Right cardiac atrium (tissue), 5 donors: ENCODE measurements at regions not wholly inside any gene's neighbourhood (a gene's known extent, or its start where the extent isn't known, plus 50 kb on each side); places are given as distances from the start of the nearest gene placed in this dataset.

Source experiments
- ATAC-seq, 2 donors: fragments of 200-7000 bp; cut with Tn5 transposase; one replicate each; pipeline versions ENCODE4 v1.8.0 to v1.9.1; 2020; ENCODE audit warnings: moderate library complexity in 2 of 2, mild to moderate bottlenecking in 1 of 2
- DNase-seq, 3 donors: peaks; one replicate each; pipeline ENCODE4 v3.0.0-alpha.2; 2020
- H3K27ac ChIP-seq: one replicate; pipeline ENCODE4 v1.5.1; 2013; ENCODE audit warnings: mild to moderate bottlenecking, low read length, control low read depth, moderate library complexity
- H3K27me3 ChIP-seq: one replicate; pipeline ENCODE4 v1.6.1; 2013; ENCODE audit not compliant: control insufficient read depth, insufficient read depth
- H3K4me1 ChIP-seq: one replicate; pipeline ENCODE4 v1.6.1; 2013; ENCODE audit warnings: low read length; ENCODE audit not compliant: control insufficient read depth, insufficient read depth
- H3K4me3 ChIP-seq: one replicate; pipeline ENCODE4 v1.5.1; 2013; ENCODE audit warnings: low read length, control low read depth
- H3K9me3 ChIP-seq: one replicate; pipeline ENCODE4 v1.6.1; 2013; ENCODE audit warnings: low read length; ENCODE audit not compliant: control insufficient read depth
- WGBS: extraction: QIAGEN DNeasy Blood & Tissue Kit; methylation state at CpG from one replicate; pipeline ENCODE4 v1.1.7; 2013; 5-methylcytosine and 5-hydroxymethylcytosine counted together
- intact Hi-C, 4 donors: fragments of 100-400 bp; cut with DNase I; formaldehyde crosslinking; loops; one replicate each; pipeline versions ENCODE4 v1.11.0 to v1.14.0; 2022 to 2023
- donor health status: healthy with polysubstance abuse.
- donor health status: DM: no; HTN: yes; CAD: no.
- donor health status: DM: no; HTN: no; CAD: no.
- donor health status: DM: no; HTN: yes; CAD: no; lungs with severe emphysema.
- donor health status: DM: yes; HTN: yes; CAD: no.

- Histone ChIP-seq H3K4me1 (no peaks in the 10 kb centered on the region), H3K9me3 (no peaks in the 10 kb centered on the region), H3K27ac (no peak overlapping the region), H3K4me3 (no peak overlapping the region), H3K27me3 (no peaks in the 10 kb centered on the region)
- WGBS: 81% methylated on average over 2 of the region's 2 CpGs
- DNase-seq (no peak), ATAC-seq (no peak)
- intact Hi-C loops: no loop called here
These were observed 118.9 kb upstream of the MEIS2 start for GRCh38 chr15:37219211-37219701.

GRCh38 chr15:37220949-37221670 is 120.8 kb upstream of the MEIS2 start:
- H3K27ac ChIP-seq: no peak overlapping the region
- ATAC-seq (no peak), DNase-seq (no peak)
- H3K27me3 ChIP-seq: no peaks in the 10 kb centered on the region
- no peak overlapping the region for H3K4me3 ChIP-seq
- no peaks in the 10 kb centered on the region for H3K4me1 ChIP-seq
- intact Hi-C loops: no loop called here
- no peaks in the 10 kb centered on the region for H3K9me3 ChIP-seq
- 68% methylated on average over 9 of the region's 9 CpGs for WGBS

DNA sequence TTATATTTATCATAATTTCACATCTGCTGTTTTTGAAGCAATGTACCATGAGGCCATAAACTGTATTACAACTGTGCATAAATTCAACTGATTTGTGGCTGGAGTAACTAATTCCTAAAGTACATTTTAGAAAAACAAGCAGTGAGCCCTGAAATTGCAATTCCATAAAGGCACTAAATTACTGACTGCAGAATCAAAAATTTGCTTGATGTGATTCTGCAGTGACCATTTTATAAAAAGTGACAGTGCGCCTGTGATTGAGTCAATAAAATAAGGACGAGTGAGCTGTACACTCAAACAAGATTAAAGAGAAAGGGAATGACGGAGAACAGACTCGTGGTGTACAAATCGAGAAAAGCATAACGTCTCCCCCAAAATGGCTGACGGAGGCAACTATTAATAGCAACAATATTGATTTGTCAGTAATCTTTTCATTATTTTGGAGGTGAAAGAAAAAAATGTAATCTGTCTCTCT is 121.4 kb upstream of the MEIS2 start:
- no peaks in the 10 kb centered on the region for H3K4me1 ChIP-seq
- intact Hi-C loops: no loop called here
- WGBS: 86% methylated on average over 7 of the region's 7 CpGs
- ATAC-seq: no peak
- no peak overlapping the region for H3K4me3 ChIP-seq
- no peaks in the 10 kb centered on the region for H3K27me3 ChIP-seq
- DNase-seq: no peak
- H3K9me3 ChIP-seq: no peaks in the 10 kb centered on the region
- no peak overlapping the region for H3K27ac ChIP-seq

DNA sequence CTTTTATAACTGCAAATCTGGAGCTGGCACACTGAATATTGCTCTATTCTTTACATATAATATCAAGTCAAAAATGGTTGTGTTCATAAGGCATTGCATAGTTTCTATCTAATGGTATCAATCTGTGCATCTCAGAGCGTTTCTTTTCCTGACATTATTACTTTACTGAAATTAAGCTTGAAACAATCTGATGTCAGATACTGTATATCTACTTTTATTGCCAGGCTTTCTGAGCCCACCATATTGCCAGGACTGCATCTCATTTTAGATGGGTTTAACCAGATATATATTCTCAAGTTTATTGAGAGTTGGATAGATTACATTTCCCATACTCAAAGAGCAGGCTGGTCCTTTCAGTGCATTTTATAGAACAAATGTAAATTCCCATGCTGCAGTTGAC is 122.7 kb upstream of the MEIS2 start:
- no peaks in the 10 kb centered on the region for H3K9me3 ChIP-seq
- DNase-seq: no peak
- H3K4me3 ChIP-seq: no peak overlapping the region
- ATAC-seq: no peak
- H3K27ac ChIP-seq: no peak overlapping the region
- intact Hi-C loops: no loop called here
- H3K27me3 ChIP-seq: no peaks in the 10 kb centered on the region
- H3K4me1 ChIP-seq: no peaks in the 10 kb centered on the region
- WGBS: 90% methylated on average over 1 of the region's 1 CpG

- ATAC-seq (no peak), DNase-seq (no peak)
- Histone ChIP-seq H3K4me1 (no peaks in the 10 kb centered on the region), H3K27ac (no peak overlapping the region), H3K4me3 (no peak overlapping the region), H3K9me3 (no peaks in the 10 kb centered on the region), H3K27me3 (no peaks in the 10 kb centered on the region)
- 87% methylated on average over 5 of the region's 5 CpGs for WGBS
- intact Hi-C loops: no loop called here
These were observed 129.7 kb upstream of the MEIS2 start for GRCh38 chr15:37229855-37230619.

- Histone ChIP-seq H3K4me1 (no peaks in the 10 kb centered on the region), H3K27me3 (no peaks in the 10 kb centered on the region), H3K9me3 (no peaks in the 10 kb centered on the region), H3K4me3 (no peak overlapping the region), H3K27ac (no peak overlapping the region)
- intact Hi-C loops: no loop called here
- DNase-seq: no peak
- ATAC-seq: no peak
- WGBS: 29% methylated on average over 2 of the region's 2 CpGs
These were observed 145.0 kb upstream of the MEIS2 start for GRCh38 chr15:37245358-37245757.

DNA sequence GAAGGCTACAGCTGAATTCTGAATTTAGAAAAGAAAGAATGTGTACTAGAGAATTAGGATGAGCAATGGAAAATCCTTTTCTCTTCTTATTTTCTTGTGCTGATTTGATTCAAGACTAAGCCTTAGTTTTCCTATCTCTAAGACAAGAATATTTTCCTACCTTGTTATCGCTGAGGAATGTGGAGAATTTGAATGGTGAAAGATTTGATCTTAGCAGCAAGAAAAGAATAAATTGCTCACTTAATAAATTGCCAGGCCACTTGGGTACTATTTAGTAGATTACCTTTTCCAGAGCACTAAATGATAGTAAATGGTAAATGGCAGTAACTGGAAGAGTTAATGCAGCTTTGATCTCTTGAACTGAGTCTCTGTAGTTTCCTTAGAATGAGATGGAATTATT is 145.7 kb upstream of the MEIS2 start:
- Histone ChIP-seq H3K27ac (no peak overlapping the region), H3K9me3 (no peaks in the 10 kb centered on the region), H3K4me1 (no peaks in the 10 kb centered on the region), H3K4me3 (no peak overlapping the region), H3K27me3 (no peaks in the 10 kb centered on the region)
- DNase-seq: no peak
- WGBS: 45% methylated on average over 1 of the region's 1 CpG
- intact Hi-C loops: no loop called here
- no peak for ATAC-seq

GRCh38 chr15:37246856-37247255 is 146.5 kb upstream of the MEIS2 start:
- WGBS: 82% methylated on average over 3 of the region's 3 CpGs
- intact Hi-C loops: no loop called here
- Histone ChIP-seq H3K4me3 (no peak overlapping the region), H3K9me3 (no peaks in the 10 kb centered on the region), H3K4me1 (no peaks in the 10 kb centered on the region), H3K27me3 (no peaks in the 10 kb centered on the region), H3K27ac (no peak overlapping the region)
- ATAC-seq (no peak), DNase-seq (no peak)

- Histone ChIP-seq H3K27ac (no peak overlapping the region), H3K27me3 (no peaks in the 10 kb centered on the region), H3K9me3 (no peaks in the 10 kb centered on the region), H3K4me3 (no peak overlapping the region), H3K4me1 (no peaks in the 10 kb centered on the region)
- ATAC-seq (no peak), DNase-seq (no peak)
- intact Hi-C loops: no loop called here
These were observed 148.9 kb upstream of the MEIS2 start for GRCh38 chr15:37249249-37249648.

DNA sequence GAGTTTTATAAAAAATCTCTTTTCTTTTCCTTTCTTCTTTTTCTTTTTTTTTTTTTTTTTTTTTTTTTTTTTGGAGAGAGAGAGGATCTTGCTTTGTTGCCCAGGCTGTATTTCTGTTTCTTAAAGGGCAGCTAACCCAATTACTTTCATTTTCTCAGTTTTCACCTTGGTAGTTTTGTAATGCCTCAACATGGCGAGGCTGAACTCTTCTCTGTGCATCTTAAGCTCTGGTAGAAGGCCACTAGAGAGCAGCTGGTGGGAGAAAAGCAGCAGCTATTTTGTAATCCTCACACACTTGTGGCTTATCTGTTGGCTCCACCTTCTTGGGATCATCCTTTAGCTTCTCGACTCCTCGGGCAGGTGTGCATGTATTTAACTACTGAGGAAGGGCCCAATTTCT is 152.2 kb upstream of the MEIS2 start:
- 64% methylated on average over 3 of the region's 3 CpGs for WGBS
- H3K4me1 ChIP-seq: no peaks in the 10 kb centered on the region
- H3K27ac ChIP-seq: no peak overlapping the region
- no peak for DNase-seq
- no peaks in the 10 kb centered on the region for H3K9me3 ChIP-seq
- H3K4me3 ChIP-seq: no peak overlapping the region
- no peak for ATAC-seq
- intact Hi-C loops: no loop called here
- H3K27me3 ChIP-seq: no peaks in the 10 kb centered on the region

GRCh38 chr15:37253877-37254276 is 153.5 kb upstream of the MEIS2 start:
- no peaks in the 10 kb centered on the region for H3K4me1 ChIP-seq
- no peak overlapping the region for H3K4me3 ChIP-seq
- no peaks in the 10 kb centered on the region for H3K27me3 ChIP-seq
- no peak for ATAC-seq
- H3K27ac ChIP-seq: no peak overlapping the region
- intact Hi-C loops: no loop called here
- H3K9me3 ChIP-seq: no peaks in the 10 kb centered on the region
- 58% methylated on average over 7 of the region's 7 CpGs for WGBS
- no peak for DNase-seq
